C4-2B (cell line): ENCODE measurements at regions not wholly inside any gene's neighbourhood (a gene's known extent, or its start where the extent isn't known, plus 50 kb on each side); places are given as distances from the start of the nearest gene placed in this dataset.

Source experiments
- H3K27ac ChIP-seq: fragments of 450-650 bp; 2 replicates; pipeline ENCODE4 v1.5.1; 2017
- ZFX ChIP-seq: fragments of 450-650 bp; IDR thresholded peaks from 2 replicates; pipeline ENCODE4 v1.6.1; 2017
- TF ChIP-seq, protein P1 (sequence below): fragments of 450-650 bp; conservative IDR thresholded peaks from 2 replicates; pipeline ENCODE4 v1.5.1; 2017; ENCODE audit warnings: mild to moderate bottlenecking

DNA sequence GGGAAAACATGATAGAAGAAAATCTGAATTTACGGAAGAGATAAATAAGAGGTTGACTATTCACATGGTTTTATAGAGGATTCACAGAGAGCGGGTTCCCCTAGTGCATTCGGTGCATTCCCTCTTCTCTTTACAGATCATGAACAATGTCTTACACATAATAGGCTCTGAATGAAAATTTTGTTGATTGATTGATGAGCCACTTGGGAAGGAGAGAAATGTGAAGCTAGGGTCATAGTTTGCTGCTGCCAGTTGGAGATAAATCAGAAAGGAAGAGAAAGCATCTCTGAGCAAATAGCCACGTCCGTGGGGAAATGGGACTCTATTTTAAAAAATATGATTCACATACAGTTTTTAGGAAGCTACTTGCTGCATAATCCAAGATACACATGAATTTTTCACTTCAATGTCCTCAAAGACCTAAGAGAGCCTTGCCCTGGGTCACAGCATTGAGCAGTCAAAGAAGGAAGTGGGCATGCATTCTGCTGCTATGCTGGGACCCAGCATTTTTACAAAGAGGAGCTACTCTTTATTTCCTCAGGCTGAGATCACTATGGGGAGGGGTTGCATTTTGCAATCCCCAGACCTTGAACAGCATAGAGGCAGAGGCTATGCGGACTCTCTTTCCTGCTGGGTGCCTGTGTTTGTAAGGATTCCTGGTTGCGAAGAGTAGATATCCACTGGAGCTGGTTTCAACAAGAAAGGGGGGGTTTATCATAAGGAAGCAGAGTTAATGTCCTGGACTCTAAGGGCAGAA is 395.3 kb downstream of the TSN start:
- no peak overlapping the region for H3K27ac ChIP-seq
- no peak for TF ChIP-seq ZFX
- TF ChIP-seq, protein P1, sequence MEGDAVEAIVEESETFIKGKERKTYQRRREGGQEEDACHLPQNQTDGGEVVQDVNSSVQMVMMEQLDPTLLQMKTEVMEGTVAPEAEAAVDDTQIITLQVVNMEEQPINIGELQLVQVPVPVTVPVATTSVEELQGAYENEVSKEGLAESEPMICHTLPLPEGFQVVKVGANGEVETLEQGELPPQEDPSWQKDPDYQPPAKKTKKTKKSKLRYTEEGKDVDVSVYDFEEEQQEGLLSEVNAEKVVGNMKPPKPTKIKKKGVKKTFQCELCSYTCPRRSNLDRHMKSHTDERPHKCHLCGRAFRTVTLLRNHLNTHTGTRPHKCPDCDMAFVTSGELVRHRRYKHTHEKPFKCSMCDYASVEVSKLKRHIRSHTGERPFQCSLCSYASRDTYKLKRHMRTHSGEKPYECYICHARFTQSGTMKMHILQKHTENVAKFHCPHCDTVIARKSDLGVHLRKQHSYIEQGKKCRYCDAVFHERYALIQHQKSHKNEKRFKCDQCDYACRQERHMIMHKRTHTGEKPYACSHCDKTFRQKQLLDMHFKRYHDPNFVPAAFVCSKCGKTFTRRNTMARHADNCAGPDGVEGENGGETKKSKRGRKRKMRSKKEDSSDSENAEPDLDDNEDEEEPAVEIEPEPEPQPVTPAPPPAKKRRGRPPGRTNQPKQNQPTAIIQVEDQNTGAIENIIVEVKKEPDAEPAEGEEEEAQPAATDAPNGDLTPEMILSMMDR = no peak

DNA sequence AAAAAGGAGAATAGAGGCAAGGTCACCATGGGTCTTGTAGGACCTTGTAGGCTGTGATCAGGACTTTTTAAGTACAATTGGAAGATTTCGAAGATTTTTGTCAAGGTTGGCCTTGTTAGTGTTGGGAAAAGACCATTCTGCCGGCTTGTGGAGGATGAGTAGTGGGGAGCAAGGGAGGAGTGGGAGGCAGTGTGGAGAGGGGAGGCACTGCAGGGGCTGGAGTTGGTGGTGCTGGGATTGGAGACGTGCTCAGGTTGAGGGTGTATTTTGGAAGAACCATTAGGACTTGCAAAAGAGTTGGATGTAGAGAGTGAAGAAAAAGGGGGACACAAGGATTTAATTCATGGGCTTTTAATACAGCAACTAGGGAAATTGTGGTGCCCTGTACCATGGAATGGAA is 397.1 kb downstream of the TSN start:
- TF ChIP-seq ZFX = no peak
- TF ChIP-seq, protein P1 = no peak
- H3K27ac ChIP-seq = no peak overlapping the region

DNA sequence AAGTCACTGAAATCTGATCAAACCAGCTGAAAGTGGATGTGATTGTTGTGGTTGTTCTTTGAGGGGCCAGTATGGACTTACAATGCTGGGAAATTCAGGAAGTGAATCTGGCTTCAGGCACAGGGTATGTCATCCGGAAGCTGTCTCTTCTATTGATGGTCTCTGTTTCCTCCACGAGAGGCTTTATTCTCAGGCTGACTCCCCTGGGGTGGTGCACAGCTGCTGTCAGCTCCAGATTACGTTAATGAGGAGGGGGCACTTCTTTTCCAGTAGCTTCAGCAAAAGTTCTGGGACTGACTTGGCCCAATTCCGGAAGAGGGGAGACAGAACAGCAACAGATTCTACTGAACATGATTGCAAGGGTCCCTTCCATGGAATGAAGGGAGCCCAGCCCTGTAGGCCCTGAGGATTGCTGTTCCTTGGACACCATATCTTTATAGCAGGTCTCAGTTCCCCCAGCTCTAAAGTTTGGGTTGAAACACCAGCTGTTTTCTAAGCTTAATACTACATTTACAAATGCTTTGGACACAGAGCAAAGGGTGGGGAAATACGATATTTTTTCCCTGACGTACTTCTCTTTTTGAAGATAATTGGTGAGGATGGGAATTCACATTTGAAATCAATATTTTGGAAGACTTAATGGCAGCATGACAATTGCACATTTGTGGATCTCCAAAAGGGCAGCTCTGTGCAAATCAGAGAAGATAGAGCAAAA is 400.9 kb downstream of the TSN start:
- no peak overlapping the region for H3K27ac ChIP-seq

DNA sequence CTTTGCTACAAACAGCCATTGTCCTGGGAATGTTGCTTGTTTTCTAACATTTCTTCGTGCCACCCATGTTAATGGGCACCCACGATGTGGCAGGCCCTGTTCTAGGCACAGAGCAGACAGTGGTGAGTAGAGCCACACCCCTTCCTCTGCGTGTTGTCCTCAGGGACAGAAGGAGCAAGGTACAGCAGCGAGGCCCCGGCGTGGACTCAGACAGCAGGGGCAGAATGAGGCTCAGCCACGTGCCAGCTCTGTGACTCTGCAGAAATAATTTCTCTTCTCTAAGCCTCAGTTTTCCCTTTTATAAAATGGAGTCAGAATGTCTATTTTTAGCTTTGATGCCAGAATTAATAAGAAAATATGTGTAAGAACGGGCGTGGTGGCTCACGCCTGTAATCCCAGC is 401.7 kb downstream of the TSN start:
- TF ChIP-seq, protein P1 = no peak
- TF ChIP-seq ZFX = no peak
- H3K27ac ChIP-seq = no peak overlapping the region

More for the DNA sequence above, 400.9 kb downstream of the TSN start:
- no peak for TF ChIP-seq ZFX
- TF ChIP-seq, protein P1 = no peak

DNA sequence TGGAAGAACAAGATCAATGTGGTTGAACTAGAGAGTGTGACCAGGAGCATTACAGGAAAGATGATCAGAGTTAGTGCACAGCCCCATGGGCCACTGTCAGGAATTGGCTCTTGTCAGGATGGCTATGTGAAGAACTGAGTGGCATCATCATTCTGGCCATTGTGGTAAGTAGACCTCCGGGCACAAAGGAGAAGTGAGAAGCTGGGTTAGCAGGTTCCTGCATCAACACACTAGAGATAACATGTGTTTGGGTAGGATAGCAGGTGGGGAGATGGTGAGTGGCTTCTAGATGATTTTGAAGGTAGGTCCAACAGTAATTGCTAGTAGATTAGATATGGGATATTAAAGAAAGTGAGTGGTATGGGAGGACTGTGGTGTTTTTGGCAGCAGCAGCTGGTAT is 408.2 kb downstream of the TSN start:
- no peak for TF ChIP-seq ZFX
- TF ChIP-seq, protein P1 = no peak
- H3K27ac ChIP-seq = no peak overlapping the region

DNA sequence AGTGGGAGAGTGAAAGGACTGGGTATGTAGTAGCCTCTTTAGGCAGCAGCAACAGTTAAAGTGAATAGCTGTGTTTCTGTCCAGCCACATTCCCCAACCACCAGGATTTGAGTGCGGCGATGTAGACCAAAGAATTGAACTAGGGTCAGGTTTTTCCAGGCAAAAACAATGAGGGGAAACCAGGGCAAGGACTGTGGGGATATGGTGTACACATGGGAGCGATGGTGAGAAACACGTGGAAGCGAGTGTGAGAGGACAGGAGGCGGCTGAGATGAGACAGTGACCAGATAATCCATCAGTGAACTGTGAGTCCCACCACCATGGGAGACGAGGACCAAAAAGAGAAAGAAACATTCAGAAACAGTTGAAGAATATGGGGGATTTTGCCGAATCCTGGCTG is 409.5 kb downstream of the TSN start:
- TF ChIP-seq ZFX = no peak
- no peak overlapping the region for H3K27ac ChIP-seq

DNA sequence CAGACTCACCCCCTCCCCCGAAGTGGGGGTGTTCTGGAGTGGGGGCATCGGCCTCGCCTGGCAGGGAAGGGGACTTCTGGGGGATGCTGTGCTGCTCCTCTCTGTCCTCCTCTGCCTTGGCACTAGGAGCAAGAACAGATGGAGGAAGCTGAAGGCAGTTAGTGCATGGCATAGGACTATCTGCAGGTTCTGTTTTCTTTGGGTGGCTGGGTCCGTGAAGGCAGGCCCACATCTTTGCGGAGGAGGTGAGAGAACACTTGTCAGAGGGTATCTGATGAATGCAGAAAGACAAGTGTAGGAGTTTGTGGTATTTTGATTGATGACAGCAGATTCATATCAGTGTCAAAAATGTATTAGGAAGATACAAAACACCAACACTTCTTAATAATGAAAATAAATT is 411.4 kb downstream of the TSN start:
- TF ChIP-seq ZFX = no peak
- TF ChIP-seq, protein P1 = no peak
- no peak overlapping the region for H3K27ac ChIP-seq

DNA sequence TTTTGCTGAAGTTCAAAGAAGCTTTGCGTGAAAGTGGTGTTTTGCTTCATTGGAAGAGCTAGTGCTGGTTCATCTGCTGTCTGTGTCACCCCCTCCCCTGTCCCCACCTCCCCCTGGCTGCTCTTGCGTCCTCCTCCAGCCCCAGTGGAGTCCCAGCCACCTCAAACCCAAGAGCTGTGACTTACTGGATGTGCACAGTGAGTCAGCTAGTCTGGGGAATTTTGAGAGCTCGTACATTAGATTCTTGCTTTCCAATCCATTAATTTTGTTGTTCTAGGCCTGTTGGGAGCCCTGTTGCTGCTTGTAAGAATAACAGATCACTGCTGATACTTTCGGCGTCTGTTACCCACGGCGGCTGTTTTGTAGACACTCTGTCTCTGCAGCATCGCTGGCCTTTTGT is 412.1 kb downstream of the TSN start:
- TF ChIP-seq, protein P1 = no peak
- no peak for TF ChIP-seq ZFX
- H3K27ac ChIP-seq = no peak overlapping the region
